NAMALWA (cell line): ENCODE measurements at regions not wholly inside any gene's neighbourhood (a gene's known extent, or its start where the extent isn't known, plus 50 kb on each side); places are given as distances from the start of the nearest gene placed in this dataset.
A peak's percentile ranks its signal among the peaks of the same experiment; 100 is the strongest.
"Not testable (repeated sequence)": the region's sequence is repeated elsewhere in the genome, so short reads cannot be mapped to it uniquely, and the experiment has no call there.

Source experiments
- DNase-seq: peaks from one replicate; pipeline ENCODE4 v3.0.0-alpha.2; 2015; ENCODE audit warnings: low spot score

GRCh38 chr1:58934706-58935105, 150.9 kb upstream of the JUN start:
- DNase-seq = no peak

GRCh38 chr1:58936973-58937372, 153.1 kb upstream of the JUN start:
- DNase-seq = no peak

GRCh38 chr1:58939146-58939545, 155.3 kb upstream of the JUN start:
- no peak for DNase-seq

- DNase-seq = no peak
Measured at GRCh38 chr1:58939666-58940370, 156.0 kb upstream of the JUN start.

- no peak for DNase-seq
Measured at GRCh38 chr1:58941471-58942289, 157.8 kb upstream of the JUN start.

- no peak for DNase-seq
Measured at GRCh38 chr1:58942759-58943191, 158.9 kb upstream of the JUN start.

GRCh38 chr1:58943776-58944175, 159.9 kb upstream of the JUN start:
- no peak for DNase-seq

- DNase-seq = no peak
Measured at GRCh38 chr1:58944439-58944838, 160.6 kb upstream of the JUN start.

- no peak for DNase-seq
Measured at GRCh38 chr1:58946390-58946789, 162.5 kb upstream of the JUN start.

GRCh38 chr1:58948671-58949070, 164.8 kb upstream of the JUN start:
- DNase-seq = no peak

- DNase-seq = no peak
Measured at GRCh38 chr1:58949551-58950220, 165.8 kb upstream of the JUN start.

GRCh38 chr1:58950897-58951296, 167.1 kb upstream of the JUN start:
- no peak for DNase-seq

GRCh38 chr1:58953951-58954350, 170.1 kb upstream of the JUN start:
- DNase-seq = not testable (repeated sequence)

- not testable (repeated sequence) for DNase-seq
Measured at GRCh38 chr1:58963287-58963686, 179.4 kb upstream of the JUN start.

- DNase-seq = no peak
Measured at GRCh38 chr1:58964428-58964827, 180.6 kb upstream of the JUN start.

GRCh38 chr1:58964880-58965279, 181.0 kb upstream of the JUN start:
- DNase-seq = no peak

- DNase-seq = no peak
Measured at GRCh38 chr1:58966103-58966916, 182.5 kb upstream of the JUN start.

- DNase-seq = no peak
Measured at GRCh38 chr1:58966917-58967740, 183.3 kb upstream of the JUN start.

- peak; percentile 50 for DNase-seq
Measured at GRCh38 chr1:58968360-58968952, 184.6 kb upstream of the JUN start.

GRCh38 chr1:58969176-58969575, 185.3 kb upstream of the JUN start:
- DNase-seq = not testable (repeated sequence)
